RWPE2 (cell line): ENCODE measurements at regions not wholly inside any gene's neighbourhood (a gene's known extent, or its start where the extent isn't known, plus 50 kb on each side); places are given as distances from the start of the nearest gene placed in this dataset.

ENCODE experiments used
- ATAC-seq: fragments of 200-7000 bp; cut with Tn5 transposase; 3 replicates; pipeline ENCODE4 v1.9.1; 2021; ENCODE audit warnings: low read depth
- DNase-seq: peaks from one replicate; pipeline ENCODE4 v3.0.0-alpha.2; 2020; ENCODE audit warnings: low spot score
- H3K27ac ChIP-seq: fragments of 450-650 bp; 2 replicates; pipeline ENCODE4 v1.5.1; 2017; ENCODE audit warnings: mild to moderate bottlenecking; ENCODE audit not compliant: poor library complexity, severe bottlenecking
- H3K27me3 ChIP-seq: fragments of 250-450 bp; sonication (Bioruptor Pico); 2 replicates; pipeline ENCODE4 v1.5.1; 2021; ENCODE audit warnings: mild to moderate bottlenecking, moderate library complexity; ENCODE audit not compliant: insufficient read depth, poor library complexity, severe bottlenecking
- H3K36me3 ChIP-seq: fragments of 250-450 bp; sonication (Bioruptor Pico); 2 replicates; pipeline ENCODE4 v1.5.1; 2020; ENCODE audit warnings: low read depth, mild to moderate bottlenecking, moderate library complexity
- H3K4me1 ChIP-seq: fragments of 250-450 bp; sonication (Bioruptor Pico); 2 replicates; pipeline ENCODE4 v1.5.1; 2021; ENCODE audit warnings: mild to moderate bottlenecking, moderate library complexity; ENCODE audit not compliant: insufficient read depth, poor library complexity, severe bottlenecking
- H3K4me3 ChIP-seq: fragments of 250-450 bp; sonication (Bioruptor Pico); 2 replicates; pipeline ENCODE4 v1.5.1; 2021; ENCODE audit warnings: mild to moderate bottlenecking, moderate library complexity; ENCODE audit not compliant: severe bottlenecking
- H3K9me3 ChIP-seq: fragments of 250-450 bp; sonication (Bioruptor Pico); 2 replicates; pipeline ENCODE4 v1.5.1; 2021; ENCODE audit warnings: mild to moderate bottlenecking, moderate library complexity; ENCODE audit not compliant: severe bottlenecking
- TF ChIP-seq, protein P1 (sequence below): fragments of 450-650 bp; IDR thresholded peaks from one replicate; pipeline ENCODE4 v1.5.1; 2017; ENCODE audit warnings: mild to moderate bottlenecking, moderate library complexity; ENCODE audit not compliant: poor library complexity, severe bottlenecking

DNA sequence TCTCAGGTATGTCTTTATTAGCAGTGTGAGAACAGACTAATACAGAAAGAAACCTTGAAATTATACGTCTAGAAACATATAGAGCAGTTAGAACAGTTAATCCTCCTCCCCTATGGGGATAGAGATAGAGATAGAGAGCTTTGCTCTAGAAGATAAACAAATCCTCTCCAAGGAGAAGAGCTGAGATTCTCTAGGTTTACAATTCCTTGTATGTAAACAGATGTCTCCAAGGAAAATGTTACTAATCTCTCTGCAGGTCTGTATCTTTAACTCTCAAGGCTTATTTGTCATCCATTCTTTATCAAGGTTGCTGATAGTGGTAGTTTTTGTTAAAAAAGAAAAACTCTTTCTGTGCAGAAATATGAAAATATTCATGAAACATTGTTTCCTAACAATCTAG is 282.1 kb upstream of the GIMD1 start:
- Histone ChIP-seq H3K27ac (no peak overlapping the region), H3K36me3 (no peaks in the 10 kb centered on the region), H3K4me1 (no peaks in the 10 kb centered on the region), H3K4me3 (no peak overlapping the region), H3K27me3 (no peaks in the 10 kb centered on the region), H3K9me3 (no peaks in the 10 kb centered on the region)
- TF ChIP-seq, protein P1, sequence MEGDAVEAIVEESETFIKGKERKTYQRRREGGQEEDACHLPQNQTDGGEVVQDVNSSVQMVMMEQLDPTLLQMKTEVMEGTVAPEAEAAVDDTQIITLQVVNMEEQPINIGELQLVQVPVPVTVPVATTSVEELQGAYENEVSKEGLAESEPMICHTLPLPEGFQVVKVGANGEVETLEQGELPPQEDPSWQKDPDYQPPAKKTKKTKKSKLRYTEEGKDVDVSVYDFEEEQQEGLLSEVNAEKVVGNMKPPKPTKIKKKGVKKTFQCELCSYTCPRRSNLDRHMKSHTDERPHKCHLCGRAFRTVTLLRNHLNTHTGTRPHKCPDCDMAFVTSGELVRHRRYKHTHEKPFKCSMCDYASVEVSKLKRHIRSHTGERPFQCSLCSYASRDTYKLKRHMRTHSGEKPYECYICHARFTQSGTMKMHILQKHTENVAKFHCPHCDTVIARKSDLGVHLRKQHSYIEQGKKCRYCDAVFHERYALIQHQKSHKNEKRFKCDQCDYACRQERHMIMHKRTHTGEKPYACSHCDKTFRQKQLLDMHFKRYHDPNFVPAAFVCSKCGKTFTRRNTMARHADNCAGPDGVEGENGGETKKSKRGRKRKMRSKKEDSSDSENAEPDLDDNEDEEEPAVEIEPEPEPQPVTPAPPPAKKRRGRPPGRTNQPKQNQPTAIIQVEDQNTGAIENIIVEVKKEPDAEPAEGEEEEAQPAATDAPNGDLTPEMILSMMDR: no peak
- ATAC-seq: no peak
- no peak for DNase-seq

DNA sequence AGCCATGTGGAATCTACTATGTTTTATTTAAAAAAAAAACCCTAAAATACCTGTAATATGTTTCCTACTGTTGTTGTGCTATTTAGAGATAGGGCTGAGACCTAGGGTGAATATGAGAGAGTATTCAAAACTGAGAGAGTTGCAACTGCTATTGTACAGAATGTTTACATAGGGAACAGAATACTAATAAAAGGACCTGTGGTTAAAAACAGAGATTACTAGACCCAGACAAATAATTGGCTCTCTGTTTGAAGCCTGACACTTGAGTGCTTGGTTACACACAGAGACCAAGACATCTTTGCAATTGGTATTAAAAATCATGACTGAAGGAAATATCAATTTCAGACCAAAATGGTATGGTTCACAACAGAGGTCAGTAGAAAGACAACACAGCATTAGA is 278.9 kb upstream of the GIMD1 start:
- ATAC-seq (no peak), DNase-seq (no peak)
- no peak overlapping the region for H3K4me3 ChIP-seq

DNA sequence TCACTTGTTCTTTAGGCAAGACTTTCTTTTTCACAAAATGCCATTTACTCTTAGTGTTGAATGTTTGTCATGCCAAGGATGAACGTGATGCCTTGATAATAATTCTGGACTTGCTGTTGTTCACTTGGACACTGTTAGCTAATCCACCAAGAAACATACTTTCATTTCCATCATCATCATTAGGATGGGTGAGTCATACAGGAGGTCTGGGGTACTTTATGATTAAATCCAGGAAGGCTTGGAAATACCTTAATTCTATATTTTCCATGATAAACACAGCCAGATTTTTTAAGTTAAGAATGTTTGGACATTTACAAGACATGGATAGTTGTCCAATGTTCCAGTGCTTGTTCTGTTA is 260.7 kb upstream of the GIMD1 start:
- TF ChIP-seq, protein P1: no peak
- H3K36me3 ChIP-seq: no peaks in the 10 kb centered on the region
- no peaks in the 10 kb centered on the region for H3K27me3 ChIP-seq
- H3K9me3 ChIP-seq: no peaks in the 10 kb centered on the region
- H3K4me3 ChIP-seq: no peak overlapping the region
- no peaks in the 10 kb centered on the region for H3K4me1 ChIP-seq
- DNase-seq (no peak), ATAC-seq (no peak)
- H3K27ac ChIP-seq: no peak overlapping the region

More for the DNA sequence above, 278.9 kb upstream of the GIMD1 start:
- Histone ChIP-seq H3K9me3 (no peaks in the 10 kb centered on the region), H3K36me3 (no peaks in the 10 kb centered on the region), H3K27ac (no peak overlapping the region), H3K27me3 (no peaks in the 10 kb centered on the region), H3K4me1 (no peaks in the 10 kb centered on the region)
- TF ChIP-seq, protein P1: no peak

DNA sequence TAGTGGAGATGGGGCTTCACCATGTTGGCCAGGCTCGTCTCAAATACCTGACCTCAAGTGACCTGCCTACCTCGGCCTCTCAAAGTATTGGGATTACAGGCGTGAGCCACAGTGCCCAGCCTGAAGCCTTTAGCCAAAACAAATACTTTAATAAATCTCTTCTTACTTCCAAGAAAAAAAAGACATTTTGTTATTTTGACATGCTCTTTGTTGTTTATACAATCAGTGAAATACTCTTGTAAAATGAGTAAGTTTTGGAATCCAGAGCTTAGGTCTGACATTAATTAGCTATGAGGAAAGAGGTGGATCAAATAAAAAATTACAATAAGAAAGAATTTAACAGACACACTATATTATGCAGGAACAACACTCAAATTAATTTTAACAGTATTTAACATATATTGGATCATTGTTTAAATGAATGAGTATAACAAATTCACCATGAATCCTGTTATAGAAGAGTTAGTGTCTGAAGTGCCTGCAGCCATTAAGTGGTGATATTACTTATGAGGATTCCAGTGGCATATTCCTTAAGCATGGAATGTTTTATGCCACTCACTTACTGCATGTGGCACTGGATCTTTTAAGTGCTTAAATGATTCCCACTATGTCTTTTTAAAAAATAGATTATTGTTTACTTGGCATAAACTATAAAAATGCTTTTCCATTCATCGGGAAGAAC is 260.1 kb upstream of the GIMD1 start:
- H3K27me3 ChIP-seq: no peaks in the 10 kb centered on the region
- TF ChIP-seq, protein P1: no peak
- no peaks in the 10 kb centered on the region for H3K36me3 ChIP-seq
- H3K4me1 ChIP-seq: no peaks in the 10 kb centered on the region
- ATAC-seq (no peak), DNase-seq (no peak)
- H3K4me3 ChIP-seq: no peak overlapping the region
- no peaks in the 10 kb centered on the region for H3K9me3 ChIP-seq
- no peak overlapping the region for H3K27ac ChIP-seq

DNA sequence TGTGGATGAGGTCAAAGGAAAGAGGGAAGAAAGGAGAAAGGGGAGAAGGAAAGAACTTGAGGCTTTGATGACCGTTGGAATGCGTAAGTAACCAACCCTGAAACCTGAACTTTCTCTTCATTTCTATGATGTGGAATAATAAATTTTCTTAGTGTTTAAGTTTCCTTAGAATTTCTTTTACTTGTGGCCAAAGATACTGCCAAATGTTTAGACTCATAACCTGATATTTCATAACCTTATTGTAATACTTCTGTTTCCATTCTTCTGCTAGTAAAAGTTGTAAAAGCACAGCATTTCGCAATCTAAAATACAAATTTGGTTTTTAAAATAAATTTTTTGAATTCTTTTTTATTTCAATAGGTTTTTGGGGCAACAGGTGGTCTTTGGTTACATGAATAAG is 258.5 kb upstream of the GIMD1 start:
- Histone ChIP-seq H3K36me3 (no peaks in the 10 kb centered on the region), H3K4me1 (no peaks in the 10 kb centered on the region), H3K9me3 (no peaks in the 10 kb centered on the region), H3K27ac (no peak overlapping the region), H3K4me3 (no peak overlapping the region), H3K27me3 (no peaks in the 10 kb centered on the region)
- TF ChIP-seq, protein P1: no peak
- DNase-seq (no peak), ATAC-seq (no peak)
